HG03060 (cell line): ENCODE measurements at regions not wholly inside any gene's neighbourhood (a gene's known extent, or its start where the extent isn't known, plus 50 kb on each side); places are given as distances from the start of the nearest gene placed in this dataset.
"Not testable (repeated sequence)": the region's sequence is repeated elsewhere in the genome, so short reads cannot be mapped to it uniquely, and the experiment has no call there.

ENCODE experiments used
- ATAC-seq: cut with Tn5 transposase; IDR thresholded peaks from one replicate; pipeline ENCODE4 v1.9.1; 2021; ENCODE audit warnings: low read depth, moderate number of reproducible peaks; ENCODE audit not compliant: unreplicated experiment

DNA sequence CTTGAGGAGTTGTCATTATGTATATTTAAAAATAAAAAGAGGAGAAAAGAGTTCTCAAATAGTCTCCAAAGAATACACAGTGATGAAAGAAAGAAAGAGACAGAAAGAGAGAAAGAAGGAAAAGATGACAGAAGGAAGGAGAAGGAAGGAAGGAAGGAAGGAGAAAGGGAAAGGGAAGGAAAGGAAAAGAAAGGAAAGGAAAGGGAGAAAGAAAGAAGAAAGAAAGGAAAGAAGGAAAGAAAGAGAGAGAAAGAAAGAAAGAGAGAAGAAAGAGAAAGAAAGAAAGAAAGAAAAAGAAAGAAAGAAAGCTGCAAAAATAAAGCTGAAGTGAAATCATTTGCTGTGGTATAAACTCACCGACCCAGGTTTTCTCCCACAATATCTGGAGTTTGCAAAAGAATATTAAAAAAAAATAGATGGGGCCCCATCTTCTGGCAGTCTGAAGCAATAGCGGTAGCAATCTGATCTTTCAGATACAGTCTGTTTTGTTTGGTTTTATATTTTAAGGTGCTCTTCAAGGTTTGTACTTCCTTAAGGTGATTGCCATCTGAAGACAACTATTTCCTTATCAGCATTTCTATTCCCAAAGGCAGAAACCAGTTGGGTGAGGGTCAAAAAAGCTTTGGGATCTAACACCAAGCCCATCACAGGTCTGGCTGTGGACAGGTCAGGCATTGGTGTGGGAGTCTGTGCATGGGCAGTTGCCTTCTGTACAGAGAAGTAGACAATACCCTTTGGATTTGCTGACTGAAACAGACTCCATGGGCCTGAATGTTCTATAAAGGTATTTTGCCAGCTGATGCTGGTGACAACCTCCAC lies 160.4 kb downstream of the CPEB2 start:
- ATAC-seq: no peak

DNA sequence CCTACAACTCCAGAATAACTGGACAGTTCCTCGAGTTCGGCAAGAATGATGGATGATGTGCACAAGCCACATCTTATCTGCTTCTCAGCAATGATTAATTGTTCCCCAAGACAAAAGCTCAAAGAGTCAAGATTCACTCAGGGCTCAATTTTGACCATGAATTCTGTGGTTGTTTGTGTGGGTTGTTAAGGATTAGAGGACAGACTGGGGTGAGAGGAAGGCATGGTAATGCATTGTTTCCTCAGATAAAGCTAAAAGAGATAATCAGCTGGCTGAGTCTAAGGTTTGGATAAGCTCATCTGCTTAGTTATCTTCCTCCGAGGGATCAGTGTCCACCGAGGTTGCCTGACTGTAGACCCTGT lies 161.0 kb downstream of the CPEB2 start:
- ATAC-seq: no peak

GRCh38 chr4:15164571-15164970 lies 162.3 kb downstream of the CPEB2 start:
- ATAC-seq: no peak

- no peak for ATAC-seq
Observed at GRCh38 chr4:15167743-15168142, 165.5 kb downstream of the CPEB2 start.

- no peak for ATAC-seq
Observed at GRCh38 chr4:15168759-15169158, 166.5 kb downstream of the CPEB2 start.

DNA sequence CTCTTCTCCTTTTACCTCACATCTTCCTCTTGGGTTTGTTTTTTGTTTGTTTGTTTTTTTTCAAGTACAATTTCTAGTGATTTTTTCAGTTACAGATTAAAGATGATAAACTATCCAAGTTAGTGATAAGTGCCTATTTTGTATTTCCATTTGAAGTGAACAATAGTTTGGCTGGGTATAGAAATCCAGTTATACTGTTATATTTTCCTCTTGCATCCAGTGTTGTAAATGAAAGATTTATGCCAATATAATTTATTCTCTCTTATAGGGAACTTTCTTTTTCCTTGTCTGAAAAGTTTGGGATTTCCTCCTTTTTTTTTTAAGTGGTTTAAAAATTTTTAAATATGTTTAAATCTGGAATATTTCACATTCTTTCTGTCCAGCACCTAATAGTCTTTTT lies 169.4 kb downstream of the CPEB2 start:
- ATAC-seq: no peak

DNA sequence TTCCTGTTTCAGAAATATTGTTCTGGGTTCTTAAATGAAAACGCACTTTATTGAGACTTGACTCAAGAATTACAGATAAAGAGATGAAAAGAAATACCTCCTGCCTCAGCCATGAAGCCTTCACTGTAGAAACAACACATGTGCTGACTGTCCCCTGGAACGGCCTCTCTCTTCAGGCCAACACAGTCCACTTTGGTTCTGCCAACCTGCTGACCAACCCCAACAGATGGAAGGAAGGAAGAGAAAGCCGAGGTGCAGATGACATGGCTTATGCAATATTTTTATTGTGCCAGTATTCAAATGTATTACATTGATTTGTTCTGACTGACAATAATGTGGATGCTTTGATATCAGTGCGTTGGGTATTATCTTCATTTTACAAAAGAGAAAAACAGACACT lies 171.0 kb downstream of the CPEB2 start:
- ATAC-seq: no peak

DNA sequence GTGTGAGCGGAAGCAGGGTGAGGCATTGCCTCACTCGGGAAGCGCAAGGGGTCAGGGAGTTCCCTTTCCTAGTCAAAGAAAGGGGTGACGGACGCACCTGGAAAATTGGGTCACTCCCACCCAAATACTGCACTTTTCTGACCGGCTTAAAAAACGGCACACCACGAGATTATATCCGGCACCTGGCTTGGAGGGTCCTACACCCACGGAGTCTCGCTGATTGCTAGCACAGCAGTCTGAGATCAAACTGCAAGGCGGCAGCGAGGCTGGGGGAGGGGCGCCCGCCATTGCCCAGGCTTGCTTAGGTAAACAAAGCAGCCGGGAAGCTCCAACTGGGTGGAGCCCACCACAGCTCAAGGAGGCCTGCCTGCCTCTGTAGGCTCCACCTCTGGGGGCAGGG lies 171.9 kb downstream of the CPEB2 start:
- not testable (repeated sequence) for ATAC-seq

DNA sequence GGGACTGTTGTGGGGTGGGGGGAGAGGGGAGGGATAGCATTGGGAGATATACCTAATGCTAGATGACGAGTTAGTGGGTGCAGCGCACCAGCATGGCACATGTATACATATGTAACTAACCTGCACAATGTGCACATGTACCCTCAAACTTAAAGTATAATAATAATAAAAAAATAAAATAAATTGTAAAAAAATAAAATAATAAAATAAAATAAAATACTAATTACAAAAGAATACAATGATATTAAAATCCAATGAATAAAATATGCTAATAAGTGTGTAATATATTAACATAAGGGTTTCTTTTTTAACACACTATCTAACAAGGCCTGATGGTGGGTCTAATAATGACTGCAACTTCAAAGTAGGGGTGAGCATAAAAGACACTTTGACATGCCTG lies 177.6 kb downstream of the CPEB2 start:
- ATAC-seq: not testable (repeated sequence)

GRCh38 chr4:15182600-15183220 lies 180.4 kb downstream of the CPEB2 start:
- ATAC-seq: peak; percentile 79

DNA sequence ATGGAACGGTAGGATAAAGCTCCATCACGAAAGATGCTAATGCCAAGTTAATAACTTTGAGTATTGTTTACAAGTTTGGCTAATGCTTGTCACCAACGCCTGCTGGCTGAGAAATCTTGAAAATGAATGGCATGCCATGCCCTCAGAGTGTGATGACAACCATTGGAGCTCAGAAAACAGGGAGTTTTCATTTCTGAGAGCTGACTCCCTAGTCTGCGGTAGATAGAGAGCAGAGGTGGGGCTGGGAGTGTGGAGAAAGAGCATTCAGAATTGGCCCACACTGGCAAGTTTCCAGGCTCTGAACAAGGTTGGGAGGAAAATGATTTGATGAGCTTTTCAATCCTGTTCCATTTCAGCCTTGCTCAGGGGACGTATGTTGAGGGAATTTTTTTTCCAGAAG lies 183.9 kb downstream of the CPEB2 start:
- ATAC-seq: no peak

DNA sequence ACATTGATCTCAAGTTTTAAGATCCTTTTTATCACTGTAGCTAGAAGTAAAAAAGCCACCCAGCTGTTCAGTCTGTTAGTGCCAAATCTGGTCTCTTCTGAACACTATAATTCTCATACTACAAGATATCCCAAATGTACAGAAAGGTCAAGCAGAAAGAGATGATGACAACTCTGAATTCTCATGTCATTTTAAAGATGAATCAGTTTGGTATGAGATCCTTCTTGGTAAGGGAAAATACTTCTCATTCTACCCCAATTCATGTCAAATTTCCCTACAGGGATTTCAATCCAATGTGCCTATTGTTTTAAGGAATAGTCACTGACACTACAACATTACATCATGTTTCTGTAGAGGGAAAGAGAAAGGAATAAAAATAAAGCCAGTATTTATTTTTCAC lies 184.5 kb downstream of the CPEB2 start:
- no peak for ATAC-seq

DNA sequence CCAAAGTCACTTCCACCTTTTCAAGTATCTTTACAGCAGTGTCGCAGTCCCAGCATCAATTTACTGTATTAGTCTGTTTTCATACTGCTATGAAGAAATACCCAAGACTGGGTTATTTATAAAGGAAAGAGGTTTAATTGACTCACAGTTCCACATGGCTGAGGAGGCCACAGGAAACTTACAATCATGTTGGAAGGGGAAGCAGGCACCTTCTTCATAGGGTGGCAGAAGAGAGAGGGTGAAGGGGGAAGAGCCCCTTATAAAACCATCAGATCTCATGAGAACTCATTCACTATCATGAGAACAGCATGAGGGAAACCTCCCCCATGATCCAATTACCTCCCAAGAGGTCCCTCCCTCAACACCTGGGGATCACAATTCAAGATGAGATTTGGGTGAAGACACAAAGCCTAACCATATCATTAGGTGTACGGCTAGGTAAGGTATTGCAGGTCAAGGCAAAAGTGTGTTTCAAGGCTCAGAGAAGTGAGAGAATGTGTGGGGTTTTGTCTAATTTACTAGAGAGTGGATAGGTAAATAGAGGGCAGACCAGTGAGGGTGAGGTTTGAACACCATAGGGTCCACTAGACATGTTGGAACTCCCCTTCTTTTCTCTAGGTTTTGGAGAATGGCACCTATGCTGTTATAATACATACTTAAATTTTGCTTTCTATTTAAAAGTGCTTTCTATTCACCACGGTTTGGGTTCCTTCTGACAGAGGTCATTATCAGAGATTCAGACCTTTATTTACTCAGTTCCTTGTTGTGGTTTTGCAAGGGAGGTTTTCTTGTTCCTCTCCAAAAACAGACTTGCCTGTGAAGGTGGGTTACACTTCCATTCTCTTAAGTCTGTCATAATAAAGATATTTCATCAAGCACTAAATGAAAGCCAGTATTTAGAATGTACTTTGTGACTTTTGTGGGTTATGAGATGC lies 186.6 kb downstream of the CPEB2 start:
- ATAC-seq: peak; percentile 62

DNA sequence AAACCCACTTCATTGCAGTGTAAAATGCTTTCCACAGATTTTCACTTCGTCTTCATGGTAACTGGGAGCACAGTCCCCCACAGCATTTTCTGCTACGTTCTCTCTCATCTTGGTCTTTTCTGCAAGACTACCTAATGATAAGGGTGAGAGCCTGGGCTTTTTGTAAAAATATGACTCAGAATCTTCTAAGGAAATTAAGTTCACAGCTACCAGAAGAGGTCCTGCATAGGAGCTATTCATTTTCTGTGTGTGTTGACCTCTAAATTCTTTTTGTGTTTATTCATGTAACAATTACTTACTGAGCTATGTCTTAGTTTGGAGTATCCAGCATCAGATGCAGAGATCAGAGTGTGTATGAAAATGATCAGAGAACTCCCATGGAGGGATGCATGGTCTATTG lies 192.2 kb downstream of the CPEB2 start:
- ATAC-seq: no peak

DNA sequence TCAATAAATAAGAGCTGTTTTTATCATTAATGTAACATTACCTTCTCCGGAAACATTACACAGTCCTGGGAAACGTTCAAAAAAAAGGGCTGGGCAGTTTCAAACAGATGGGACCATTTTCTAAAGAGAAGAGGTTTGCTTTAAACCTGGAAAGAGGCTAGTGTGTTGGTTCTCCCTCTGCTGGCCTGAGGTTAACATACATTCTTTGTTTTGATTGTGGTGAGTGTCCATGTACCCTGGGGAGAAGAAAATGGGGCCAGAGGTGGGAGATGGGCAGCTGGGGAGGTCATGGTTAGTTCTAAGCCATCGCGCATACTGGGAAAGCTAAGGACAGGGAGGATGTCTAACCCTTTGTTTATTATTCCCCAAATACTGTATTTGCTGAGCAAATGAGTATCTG lies 194.7 kb downstream of the CPEB2 start:
- no peak for ATAC-seq

DNA sequence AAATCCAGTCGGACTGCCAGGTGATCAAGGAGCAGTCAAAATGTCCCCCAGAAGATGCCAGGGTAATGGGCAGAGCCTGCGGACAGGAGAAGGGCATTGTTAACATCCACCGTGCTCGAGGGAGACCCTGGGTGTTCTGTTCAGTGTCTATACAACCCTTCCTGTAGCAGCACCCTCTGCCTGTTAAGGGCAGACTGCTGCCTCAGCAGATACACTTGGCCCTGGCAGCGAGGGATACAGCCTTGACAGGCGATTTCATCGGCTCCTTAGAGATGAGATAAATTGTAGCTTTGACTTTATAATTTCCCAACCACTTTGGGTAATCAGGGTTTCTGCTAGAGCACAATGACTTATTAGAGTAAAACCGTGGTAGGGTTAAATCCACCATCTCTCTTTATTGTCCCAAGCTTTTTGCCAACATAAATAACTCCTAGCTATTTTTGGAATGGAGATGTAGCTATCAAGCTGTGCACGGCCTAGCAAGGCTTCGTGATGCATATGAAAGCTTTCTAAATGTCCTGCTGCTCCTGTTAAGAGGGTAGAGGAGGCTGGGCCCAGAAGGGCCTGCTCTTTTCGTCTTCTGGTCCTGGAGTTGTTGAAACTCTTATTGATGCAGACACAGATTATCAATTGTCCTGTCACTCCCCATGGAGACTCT lies 195.9 kb downstream of the CPEB2 start:
- no peak for ATAC-seq

- no peak for ATAC-seq
Observed at GRCh38 chr4:15201782-15202181, 199.5 kb downstream of the CPEB2 start.

DNA sequence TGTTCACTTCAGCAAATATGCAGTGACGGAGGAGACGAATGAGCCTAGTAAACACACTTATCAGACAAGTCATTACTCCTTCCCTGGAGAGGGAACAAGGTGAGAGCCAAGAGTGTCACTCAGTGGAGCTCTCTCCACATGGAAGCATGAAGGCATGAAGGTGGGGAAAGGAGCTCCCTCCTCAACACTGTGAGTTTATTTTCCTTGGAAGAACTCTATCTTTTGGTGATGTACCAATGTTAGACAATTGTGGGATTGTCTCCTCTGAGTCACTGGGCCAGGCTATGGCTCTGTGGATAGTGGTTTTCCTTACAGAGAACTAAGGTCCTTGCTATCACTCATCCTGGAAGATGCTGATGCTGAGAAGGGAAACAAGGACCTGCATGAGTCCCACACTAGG lies 200.2 kb downstream of the CPEB2 start:
- no peak for ATAC-seq

DNA sequence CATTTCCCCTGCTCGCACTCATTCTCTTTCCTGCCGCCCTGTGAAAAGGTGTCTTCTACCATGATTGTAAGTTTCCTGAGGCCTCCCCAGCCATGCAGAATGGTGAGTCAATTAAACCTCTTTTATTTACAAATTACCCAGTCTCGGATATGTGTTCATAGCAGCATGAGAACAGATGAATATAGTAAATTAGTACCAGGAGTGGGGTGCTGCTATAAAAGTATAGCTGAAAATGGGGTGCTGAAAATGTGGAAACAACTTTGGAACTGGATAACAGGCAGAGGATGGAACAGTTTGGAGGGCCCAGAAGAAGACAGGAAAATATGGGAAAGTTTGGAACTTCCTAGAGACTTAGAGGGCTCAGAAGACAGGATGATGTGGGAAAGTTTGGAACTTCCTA lies 204.2 kb downstream of the CPEB2 start:
- ATAC-seq: not testable (repeated sequence)

- no peak for ATAC-seq
Observed at GRCh38 chr4:15213302-15213970, 211.2 kb downstream of the CPEB2 start.
